Mesendoderm (in vitro differentiated cells): ENCODE measurements at regions not wholly inside any gene's neighbourhood (a gene's known extent, or its start where the extent isn't known, plus 50 kb on each side); places are given as distances from the start of the nearest gene placed in this dataset.

Source experiments
- DNase-seq: peaks from one replicate; pipeline ENCODE4 v3.0.0; 2013
- H2AK5ac ChIP-seq: 2 replicates; pipeline ENCODE4 v1.6.1; 2013; ENCODE audit warnings: low read length, inconsistent platforms
- H2BK120ac ChIP-seq: 2 replicates; pipeline ENCODE4 v1.6.1; 2013; ENCODE audit warnings: low read depth, mild to moderate bottlenecking, low read length, moderate library complexity, mixed read lengths
- H2BK15ac ChIP-seq: replicated peaks from 2 replicates; pipeline ENCODE4 v1.6.1; 2013; ENCODE audit warnings: low read depth, mild to moderate bottlenecking, moderate library complexity
- H2BK5ac ChIP-seq: 2 replicates; pipeline ENCODE4 v1.6.1; 2013; ENCODE audit warnings: low read length, inconsistent platforms
- H3K18ac ChIP-seq: 2 replicates; pipeline ENCODE4 v1.6.1; 2013; ENCODE audit warnings: mild to moderate bottlenecking, low read length, mixed read lengths
- H3K23ac ChIP-seq: one replicate; pipeline ENCODE4 v1.6.1; 2013; ENCODE audit warnings: low read length
- H3K27ac ChIP-seq: 2 replicates; pipeline ENCODE4 v1.5.1; 2013; ENCODE audit warnings: low read depth, mild to moderate bottlenecking, inconsistent platforms, low read length, moderate library complexity
- H3K27me3 ChIP-seq: 2 replicates; pipeline ENCODE4 v1.6.1; 2013; ENCODE audit warnings: low read length, control low read depth, mild to moderate bottlenecking, inconsistent platforms; ENCODE audit not compliant: insufficient read depth, poor library complexity
- H3K36me3 ChIP-seq: 2 replicates; pipeline ENCODE4 v1.6.1; 2013; ENCODE audit warnings: low read length, inconsistent platforms; ENCODE audit not compliant: control insufficient read depth, insufficient read depth
- H3K4ac ChIP-seq: one replicate; pipeline ENCODE4 v1.6.1; 2013; ENCODE audit warnings: low read depth, mild to moderate bottlenecking, low read length, moderate library complexity
- H3K4me1 ChIP-seq: 2 replicates; pipeline ENCODE4 v1.6.1; 2013; ENCODE audit warnings: low read depth, low read length, inconsistent platforms; ENCODE audit not compliant: control insufficient read depth
- H3K4me2 ChIP-seq: 2 replicates; pipeline ENCODE4 v1.6.1; 2013; ENCODE audit warnings: low read length
- H3K4me3 ChIP-seq: 2 replicates; pipeline ENCODE4 v1.5.1; 2013; ENCODE audit warnings: mild to moderate bottlenecking, low read length
- H3K56ac ChIP-seq: one replicate; pipeline ENCODE4 v1.6.1; 2013; ENCODE audit warnings: low read length
- H3K79me1 ChIP-seq: 2 replicates; pipeline ENCODE4 v1.6.1; 2013; ENCODE audit warnings: low read length, inconsistent platforms
- H3K79me2 ChIP-seq: 2 replicates; pipeline ENCODE4 v1.6.1; 2013; ENCODE audit warnings: mild to moderate bottlenecking, low read length; ENCODE audit not compliant: control insufficient read depth, insufficient read depth
- H3K9ac ChIP-seq: 2 replicates; pipeline ENCODE4 v1.6.1; 2013; ENCODE audit warnings: low read length, inconsistent platforms
- H4K5ac ChIP-seq: one replicate; pipeline ENCODE4 v1.6.1; 2013; ENCODE audit warnings: low read length
- H4K8ac ChIP-seq: one replicate; pipeline ENCODE4 v1.6.1; 2013; ENCODE audit warnings: low read depth, mild to moderate bottlenecking, control low read depth, low read length, moderate library complexity
- WGBS: extraction: QIAGEN DNeasy Blood & Tissue Kit; methylation state at CpG from one replicate; pipeline ENCODE4 v1.1.7; 2013; ENCODE audit warnings: low lambda C conversion rate, missing lambda C conversion rate; ENCODE audit not compliant: insufficient coverage; ENCODE audit errors: extremely low coverage; 5-methylcytosine and 5-hydroxymethylcytosine counted together

DNA sequence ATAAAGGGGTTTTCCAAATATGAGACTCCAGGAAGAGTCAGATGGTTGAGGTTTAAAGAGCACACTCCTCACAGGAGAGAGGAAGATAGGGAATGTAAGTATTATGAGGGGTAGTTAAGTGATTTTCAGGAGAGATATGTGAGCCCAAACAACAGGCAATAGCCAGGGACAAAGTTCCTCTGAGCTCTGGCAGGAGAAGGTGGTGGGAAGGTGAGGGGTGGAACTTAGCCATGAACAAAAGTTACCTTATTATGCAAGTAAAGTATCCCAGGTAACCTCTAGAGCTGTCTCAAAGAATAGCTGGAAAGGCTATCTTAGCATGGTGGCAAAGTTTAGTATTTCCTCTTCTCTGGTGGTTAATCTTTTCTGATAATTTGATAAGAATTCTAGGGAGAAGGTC, 450.5 kb upstream of the PTPRD start:
- Histone ChIP-seq H2AK5ac (no peak overlapping the region), H3K4me1 (no peaks in the 10 kb centered on the region), H2BK120ac (no peak overlapping the region), H3K27ac (no peak overlapping the region), H3K79me2 (no peaks in the 10 kb centered on the region), H3K79me1 (no peaks in the 10 kb centered on the region), H4K5ac (no peak overlapping the region), H3K4me2 (no peak overlapping the region), H3K56ac (no peak overlapping the region), H3K36me3 (no peaks in the 10 kb centered on the region), H2BK5ac (no peak overlapping the region), H3K4ac (no peak overlapping the region), H3K18ac (no peak overlapping the region), H3K23ac (no peak overlapping the region), H3K27me3 (no peaks in the 10 kb centered on the region), H3K4me3 (no peak overlapping the region), H4K8ac (no peak overlapping the region), H2BK15ac (no peak overlapping the region), H3K9ac (no peak overlapping the region)
- no peak for DNase-seq

DNA sequence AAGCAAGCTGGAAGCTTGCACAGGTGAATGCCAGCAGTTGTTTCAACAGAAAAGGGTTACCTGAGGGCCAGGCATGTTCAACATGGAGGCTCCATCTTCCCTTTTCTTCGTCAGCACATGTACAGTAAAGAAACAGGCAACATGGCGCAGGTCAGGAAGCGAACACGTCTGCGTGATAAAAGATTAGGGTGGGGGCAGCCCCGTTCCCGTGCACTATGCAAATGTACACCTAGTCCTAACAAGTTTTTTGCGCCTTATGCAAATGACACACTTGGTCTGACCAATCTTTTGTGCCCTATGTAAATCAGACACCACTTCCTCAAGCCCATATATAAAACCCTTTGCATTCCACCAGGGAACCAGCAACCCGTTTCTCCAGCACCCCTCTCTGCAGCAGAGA, 452.1 kb upstream of the PTPRD start:
- no peak for DNase-seq
- no peak overlapping the region for H3K56ac ChIP-seq
- H4K8ac ChIP-seq, result no peak overlapping the region
- no peak overlapping the region for H3K9ac ChIP-seq
- no peak overlapping the region for H2AK5ac ChIP-seq
- no CpG with 5 or more reads among the region's 9 CpGs for WGBS
- no peak overlapping the region for H3K27ac ChIP-seq
- no peak overlapping the region for H2BK120ac ChIP-seq
- H3K79me2 ChIP-seq, result no peaks in the 10 kb centered on the region
- H3K27me3 ChIP-seq, result no peaks in the 10 kb centered on the region
- H3K18ac ChIP-seq, result no peak overlapping the region
- no peaks in the 10 kb centered on the region for H3K36me3 ChIP-seq
- no peak overlapping the region for H3K4me2 ChIP-seq
- no peak overlapping the region for H3K23ac ChIP-seq
- no peak overlapping the region for H4K5ac ChIP-seq
- H3K4ac ChIP-seq, result no peak overlapping the region
- no peak overlapping the region for H3K4me3 ChIP-seq
- H3K4me1 ChIP-seq, result no peaks in the 10 kb centered on the region
- no peak overlapping the region for H2BK5ac ChIP-seq
- H3K79me1 ChIP-seq, result no peaks in the 10 kb centered on the region
- H2BK15ac ChIP-seq, result no peak overlapping the region

DNA sequence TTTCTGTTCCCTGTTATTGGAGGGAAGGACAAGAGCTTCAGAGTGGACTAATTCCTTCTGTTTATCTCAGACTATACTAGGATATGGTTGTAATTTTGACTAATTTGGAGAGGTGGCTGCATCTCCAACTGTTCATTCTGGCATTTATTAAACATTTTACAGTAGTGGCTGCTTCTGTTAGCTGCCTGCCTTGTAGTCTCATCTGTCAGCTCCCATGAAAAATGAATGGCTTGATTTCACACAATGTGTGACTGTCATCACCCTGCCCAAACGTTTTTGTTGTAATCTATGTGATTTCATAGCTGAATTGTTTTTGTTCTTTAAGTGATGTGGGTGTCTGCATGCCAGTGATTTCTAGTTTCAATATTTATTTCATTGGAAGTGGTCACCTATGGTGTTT, 459.4 kb upstream of the PTPRD start:
- Histone ChIP-seq H3K4me1 (no peaks in the 10 kb centered on the region), H3K4ac (no peak overlapping the region), H4K5ac (no peak overlapping the region), H3K27me3 (no peaks in the 10 kb centered on the region), H3K27ac (no peak overlapping the region), H2BK120ac (no peak overlapping the region), H3K56ac (no peak overlapping the region), H3K4me3 (no peak overlapping the region), H2BK5ac (no peak overlapping the region), H3K79me1 (no peaks in the 10 kb centered on the region), H4K8ac (no peak overlapping the region), H3K18ac (no peak overlapping the region), H3K36me3 (no peaks in the 10 kb centered on the region), H2AK5ac (no peak overlapping the region), H3K23ac (no peak overlapping the region), H3K4me2 (no peak overlapping the region), H2BK15ac (no peak overlapping the region), H3K9ac (no peak overlapping the region), H3K79me2 (no peaks in the 10 kb centered on the region)
- WGBS, result no CpG with 5 or more reads among the region's 1 CpG
- no peak for DNase-seq

DNA sequence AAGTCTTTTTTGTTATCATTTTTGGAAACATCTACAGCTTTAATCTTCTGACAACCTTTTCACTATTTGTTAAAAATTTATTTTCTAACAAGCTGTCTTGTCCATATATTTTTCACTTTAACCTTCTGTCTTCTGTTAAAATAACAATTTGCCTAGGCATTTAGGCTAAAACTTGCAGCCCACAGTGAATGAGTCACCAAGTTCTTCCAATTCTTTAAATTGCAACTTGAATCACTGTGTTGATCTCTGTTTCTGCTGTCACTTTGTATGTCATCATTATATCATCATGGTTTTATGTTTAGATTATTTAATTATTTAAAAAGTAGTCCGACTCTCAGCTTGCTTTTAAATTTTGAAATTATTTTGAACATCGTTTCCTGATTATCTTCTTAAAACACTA, 473.8 kb upstream of the PTPRD start:
- Histone ChIP-seq H3K27me3 (no peaks in the 10 kb centered on the region), H3K4ac (no peak overlapping the region), H3K4me1 (no peaks in the 10 kb centered on the region), H3K9ac (no peak overlapping the region), H3K23ac (no peak overlapping the region), H3K79me2 (no peaks in the 10 kb centered on the region), H3K4me2 (no peak overlapping the region), H2BK15ac (no peak overlapping the region), H2AK5ac (no peak overlapping the region), H3K79me1 (no peaks in the 10 kb centered on the region), H3K56ac (no peak overlapping the region), H3K27ac (no peak overlapping the region), H3K36me3 (no peaks in the 10 kb centered on the region), H3K18ac (no peak overlapping the region), H4K5ac (no peak overlapping the region), H4K8ac (no peak overlapping the region), H2BK5ac (no peak overlapping the region), H2BK120ac (no peak overlapping the region), H3K4me3 (no peak overlapping the region)
- WGBS, result no CpG with 5 or more reads among the region's 2 CpGs
- DNase-seq, result peak; percentile 71

DNA sequence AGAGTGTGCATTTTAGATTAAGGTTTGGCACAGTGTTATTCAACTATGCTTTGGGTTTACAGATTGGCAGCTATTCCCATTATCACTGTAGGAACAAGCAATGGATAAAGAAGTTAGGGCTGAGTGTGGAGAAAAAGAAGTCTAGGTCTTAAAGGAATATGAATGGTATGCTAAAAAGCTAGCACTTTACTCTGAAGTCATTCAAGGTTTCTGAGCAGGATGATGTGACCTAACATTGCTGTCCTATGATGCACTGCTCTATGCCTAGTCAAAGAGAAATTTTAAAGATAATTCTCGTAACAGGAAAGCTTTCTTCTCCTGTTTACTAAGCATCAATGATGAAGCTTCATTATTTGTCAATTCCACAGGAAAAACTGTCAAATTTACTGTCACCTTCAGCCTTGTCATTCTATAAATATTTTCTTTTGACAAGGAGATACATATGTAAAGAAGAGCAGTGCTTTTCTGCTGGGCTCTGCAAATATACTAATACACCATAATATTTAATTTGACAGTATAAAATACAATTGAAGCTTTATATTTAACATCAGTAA, 476.1 kb upstream of the PTPRD start:
- Histone ChIP-seq H3K4me1 (no peaks in the 10 kb centered on the region), H3K79me1 (no peaks in the 10 kb centered on the region), H2AK5ac (no peak overlapping the region), H3K9ac (no peak overlapping the region), H2BK120ac (no peak overlapping the region), H3K23ac (no peak overlapping the region), H3K4ac (no peak overlapping the region), H3K4me3 (no peak overlapping the region), H3K27me3 (no peaks in the 10 kb centered on the region), H2BK15ac (no peak overlapping the region), H3K79me2 (no peaks in the 10 kb centered on the region), H2BK5ac (no peak overlapping the region), H3K4me2 (no peak overlapping the region), H4K5ac (no peak overlapping the region), H3K18ac (no peak overlapping the region), H4K8ac (no peak overlapping the region), H3K56ac (no peak overlapping the region), H3K27ac (no peak overlapping the region), H3K36me3 (no peaks in the 10 kb centered on the region)
- peak; percentile 60 for DNase-seq
- no CpG with 5 or more reads among the region's 1 CpG for WGBS

DNA sequence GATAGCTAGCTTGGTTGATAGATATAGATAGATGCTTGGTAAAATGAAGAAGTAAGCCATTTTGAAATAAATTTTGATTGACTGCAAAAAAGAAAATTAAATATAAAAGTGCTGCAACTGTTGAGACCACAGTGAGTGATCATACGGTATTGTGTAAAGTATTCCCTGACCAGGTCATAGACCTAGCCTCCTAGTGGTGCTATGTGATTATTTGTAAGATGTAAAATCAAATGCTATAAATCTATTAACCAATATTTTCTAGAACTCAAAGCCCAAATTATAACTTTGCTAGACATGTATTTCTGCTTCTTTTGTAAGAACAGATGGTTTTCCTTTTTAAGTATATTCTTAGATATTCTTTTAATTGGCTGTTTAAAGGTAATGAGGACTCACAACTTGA, 480.2 kb upstream of the PTPRD start:
- Histone ChIP-seq H2BK15ac (no peak overlapping the region), H3K27me3 (no peaks in the 10 kb centered on the region), H3K23ac (no peak overlapping the region), H3K79me1 (no peaks in the 10 kb centered on the region), H4K5ac (no peak overlapping the region), H3K4me2 (no peak overlapping the region), H3K56ac (no peak overlapping the region), H3K4ac (no peak overlapping the region), H3K4me3 (no peak overlapping the region), H2AK5ac (no peak overlapping the region), H3K36me3 (no peaks in the 10 kb centered on the region), H3K18ac (no peak overlapping the region), H3K9ac (no peak overlapping the region), H3K4me1 (no peaks in the 10 kb centered on the region), H2BK120ac (no peak overlapping the region), H3K27ac (no peak overlapping the region), H2BK5ac (no peak overlapping the region), H4K8ac (no peak overlapping the region), H3K79me2 (no peaks in the 10 kb centered on the region)
- no peak for DNase-seq
- WGBS, result no CpG with 5 or more reads among the region's 1 CpG
